NCI-H2171 treated with DMSO at 0.1 percent for 48 hours (cell line): ENCODE measurements at regions not wholly inside any gene's neighbourhood (a gene's known extent, or its start where the extent isn't known, plus 50 kb on each side); places are given as distances from the start of the nearest gene placed in this dataset.
A peak's percentile ranks its signal among the peaks of the same experiment; 100 is the strongest.

ENCODE experiments used
- DNase-seq: peaks from one replicate; lab custom pipeline; 2025; lab: John Stamatoyannopoulos, UW

GRCh38 chr10:55158633-55159032 is 357.6 kb upstream of the PCDH15 start:
- no peak for DNase-seq

- DNase-seq = no peak
These were observed 345.0 kb upstream of the PCDH15 start for GRCh38 chr10:55146032-55146431.

GRCh38 chr10:55144001-55144400 is 343.0 kb upstream of the PCDH15 start:
- no peak for DNase-seq

GRCh38 chr10:55141892-55142291 is 340.9 kb upstream of the PCDH15 start:
- DNase-seq = no peak

- no peak for DNase-seq
These were observed 336.0 kb upstream of the PCDH15 start for GRCh38 chr10:55137063-55137462.

GRCh38 chr10:55104738-55105137 is 303.7 kb upstream of the PCDH15 start:
- no peak for DNase-seq

GRCh38 chr10:55098452-55098851 is 297.4 kb upstream of the PCDH15 start:
- DNase-seq = no peak

- DNase-seq = peak; percentile 0
These were observed 290.8 kb upstream of the PCDH15 start for GRCh38 chr10:55091691-55092328.

GRCh38 chr10:55078121-55078520 is 277.1 kb upstream of the PCDH15 start:
- DNase-seq = no peak

- DNase-seq = no peak
These were observed 264.2 kb upstream of the PCDH15 start for GRCh38 chr10:55065185-55065584.

- DNase-seq = no peak
These were observed 262.8 kb upstream of the PCDH15 start for GRCh38 chr10:55063811-55064210.

- no peak for DNase-seq
These were observed 261.3 kb upstream of the PCDH15 start for GRCh38 chr10:55062349-55062748.

- DNase-seq = no peak
These were observed 257.8 kb upstream of the PCDH15 start for GRCh38 chr10:55058800-55059199.

GRCh38 chr10:55051515-55051914 is 250.5 kb upstream of the PCDH15 start:
- no peak for DNase-seq

GRCh38 chr10:55048830-55049498 is 247.9 kb upstream of the PCDH15 start:
- no peak for DNase-seq

- DNase-seq = no peak
These were observed 242.5 kb upstream of the PCDH15 start for GRCh38 chr10:55043540-55043939.

- no peak for DNase-seq
These were observed 232.0 kb upstream of the PCDH15 start for GRCh38 chr10:55033061-55033460.

GRCh38 chr10:55024713-55025112 is 223.7 kb upstream of the PCDH15 start:
- DNase-seq = no peak

- DNase-seq = no peak
These were observed 218.4 kb upstream of the PCDH15 start for GRCh38 chr10:55019439-55019838.

GRCh38 chr10:55013318-55013717 is 212.3 kb upstream of the PCDH15 start:
- no peak for DNase-seq

- no peak for DNase-seq
These were observed 201.4 kb upstream of the PCDH15 start for GRCh38 chr10:55002420-55002819.

GRCh38 chr10:55001422-55001821 is 200.4 kb upstream of the PCDH15 start:
- DNase-seq = no peak

- no peak for DNase-seq
These were observed 192.1 kb upstream of the PCDH15 start for GRCh38 chr10:54993148-54993547.

GRCh38 chr10:54985732-54986131 is 184.7 kb upstream of the PCDH15 start:
- DNase-seq = peak; percentile 0
